Naive B cell (primary cell): ENCODE measurements at regions not wholly inside any gene's neighbourhood (a gene's known extent, or its start where the extent isn't known, plus 50 kb on each side); places are given as distances from the start of the nearest gene placed in this dataset.
A peak's percentile ranks its signal among the peaks of the same experiment; 100 is the strongest.

Source experiments
- ATAC-seq, 2 donors: fragments of 150-1000 bp; cut with Tn5 transposase; 2 replicates each; pipeline ENCODE4 v1.10.0; 2021; ENCODE audit warnings: low read depth in 2 of 2, mild to moderate bottlenecking in 2 of 2, moderate library complexity in 2 of 2
- DNase-seq: peaks from one replicate; pipeline ENCODE4 v3.0.0; 2022
- H3K27ac Mint-ChIP-seq, 6 donors: one replicate each; pipeline ENCODE4 v1.8.0; 2020 to 2022; ENCODE audit warnings: mild to moderate bottlenecking in 6 of 6, mixed read lengths in 6 of 6, moderate library complexity in 5 of 6, inconsistent platforms in 2 of 6
- H3K27me3 Mint-ChIP-seq, 3 donors: one replicate each; pipeline ENCODE4 v1.8.0; 2021 to 2022; ENCODE audit warnings: mixed read lengths in 3 of 3, mild to moderate bottlenecking in 1 of 3
- H3K36me3 Mint-ChIP-seq, 2 donors: one replicate each; pipeline ENCODE4 v1.8.0; 2020 to 2022; ENCODE audit warnings: mixed read lengths in 2 of 2, inconsistent platforms in 1 of 2, mild to moderate bottlenecking in 1 of 2
- H3K4me1 Mint-ChIP-seq, 3 donors: one replicate each; pipeline ENCODE4 v1.8.0; 2020 to 2022; ENCODE audit warnings: mixed read lengths in 3 of 3, inconsistent platforms in 1 of 3, mild to moderate bottlenecking in 1 of 3, moderate library complexity in 1 of 3
- H3K4me3 Mint-ChIP-seq, 8 donors: one replicate each; pipeline ENCODE4 v1.8.0; 2020 to 2022; ENCODE audit warnings: mild to moderate bottlenecking in 8 of 8, mixed read lengths in 8 of 8, moderate library complexity in 8 of 8, inconsistent platforms in 2 of 8
- H3K9me3 Mint-ChIP-seq, 7 donors: one replicate each; pipeline ENCODE4 v1.8.0; 2020 to 2022; ENCODE audit warnings: mixed read lengths in 7 of 7, mild to moderate bottlenecking in 5 of 7, inconsistent platforms in 2 of 7, moderate library complexity in 1 of 7

GRCh38 chr9:78777747-78778146 is 480.8 kb downstream of the PSAT1 start:
- Mint-ChIP-seq H3K36me3 (no peaks in the 10 kb centered on the region), H3K27me3 (peaks cover 0 to 14% (median 6%) of the 10 kb centered on the region in 3 donors), H3K4me1 (peaks cover 18 to 27% (median 21%) of the 10 kb centered on the region in 3 donors), H3K27ac (no peak overlapping the region), H3K4me3 (no peak overlapping the region), H3K9me3 (no peaks in the 10 kb centered on the region)
- DNase-seq (no peak), ATAC-seq (no peak)

- H3K36me3 Mint-ChIP-seq, result no peaks in the 10 kb centered on the region
- no peak overlapping the region for H3K27ac Mint-ChIP-seq
- ATAC-seq, result no peak
- no peak for DNase-seq
- H3K9me3 Mint-ChIP-seq, result no peaks in the 10 kb centered on the region
- H3K4me1 Mint-ChIP-seq, result peaks cover 18 to 27% (median 21%) of the 10 kb centered on the region in 3 donors
- peaks cover 0 to 14% (median 6%) of the 10 kb centered on the region in 3 donors for H3K27me3 Mint-ChIP-seq
- H3K4me3 Mint-ChIP-seq, result no peak overlapping the region
These were observed 481.4 kb downstream of the PSAT1 start for GRCh38 chr9:78778318-78778717.

GRCh38 chr9:78778861-78779374 is 482.0 kb downstream of the PSAT1 start:
- H3K27ac Mint-ChIP-seq, result peak overlapping the region in 1 of 6 donors; percentile 16
- no peaks in the 10 kb centered on the region for H3K36me3 Mint-ChIP-seq
- H3K9me3 Mint-ChIP-seq, result no peaks in the 10 kb centered on the region
- ATAC-seq (no peak), DNase-seq (no peak)
- H3K27me3 Mint-ChIP-seq, result peaks cover 0 to 14% (median 1%) of the 10 kb centered on the region in 3 donors
- H3K4me3 Mint-ChIP-seq, result no peak overlapping the region
- H3K4me1 Mint-ChIP-seq, result peaks cover 18 to 27% (median 21%) of the 10 kb centered on the region in 3 donors

GRCh38 chr9:78781681-78782080 is 484.8 kb downstream of the PSAT1 start:
- Mint-ChIP-seq H3K4me1 (peaks cover 4 to 13% (median 11%) of the 10 kb centered on the region in 3 donors), H3K36me3 (no peaks in the 10 kb centered on the region), H3K27me3 (peaks cover 0 to 12% (median 0%) of the 10 kb centered on the region in 3 donors), H3K9me3 (no peaks in the 10 kb centered on the region), H3K4me3 (no peak overlapping the region), H3K27ac (no peak overlapping the region)
- DNase-seq (no peak), ATAC-seq (no peak)

GRCh38 chr9:78782234-78782633 is 485.3 kb downstream of the PSAT1 start:
- ATAC-seq (no peak), DNase-seq (no peak)
- peaks cover 0 to 9% (median 0%) of the 10 kb centered on the region in 3 donors for H3K27me3 Mint-ChIP-seq
- H3K27ac Mint-ChIP-seq, result no peak overlapping the region
- no peaks in the 10 kb centered on the region for H3K36me3 Mint-ChIP-seq
- no peak overlapping the region for H3K4me3 Mint-ChIP-seq
- H3K4me1 Mint-ChIP-seq, result peaks cover 0 to 7% (median 6%) of the 10 kb centered on the region in 3 donors
- H3K9me3 Mint-ChIP-seq, result no peaks in the 10 kb centered on the region

- DNase-seq (no peak), ATAC-seq (no peak)
- H3K27me3 Mint-ChIP-seq, result peaks cover 0 to 9% (median 0%) of the 10 kb centered on the region in 3 donors
- H3K27ac Mint-ChIP-seq, result no peak overlapping the region
- H3K4me1 Mint-ChIP-seq, result peaks cover 0 to 6% (median 3%) of the 10 kb centered on the region in 3 donors
- no peaks in the 10 kb centered on the region for H3K36me3 Mint-ChIP-seq
- H3K4me3 Mint-ChIP-seq, result no peak overlapping the region
- H3K9me3 Mint-ChIP-seq, result no peaks in the 10 kb centered on the region
These were observed 485.9 kb downstream of the PSAT1 start for GRCh38 chr9:78782858-78783257.

GRCh38 chr9:78783743-78784142 is 486.8 kb downstream of the PSAT1 start:
- Mint-ChIP-seq H3K4me1 (peaks cover 0 to 6% (median 3%) of the 10 kb centered on the region in 3 donors), H3K4me3 (no peak overlapping the region), H3K27me3 (peaks cover 0 to 9% (median 0%) of the 10 kb centered on the region in 3 donors), H3K27ac (no peak overlapping the region), H3K36me3 (no peaks in the 10 kb centered on the region), H3K9me3 (no peaks in the 10 kb centered on the region)
- DNase-seq, result no peak
- ATAC-seq, result no peak

- no peaks in the 10 kb centered on the region for H3K27me3 Mint-ChIP-seq
- no peak for DNase-seq
- no peak for ATAC-seq
- no peaks in the 10 kb centered on the region for H3K36me3 Mint-ChIP-seq
- H3K4me3 Mint-ChIP-seq, result no peak overlapping the region
- peaks cover 0 to 10% (median 4%) of the 10 kb centered on the region in 7 donors for H3K9me3 Mint-ChIP-seq
- H3K4me1 Mint-ChIP-seq, result peaks cover 0 to 6% (median 3%) of the 10 kb centered on the region in 3 donors
- no peak overlapping the region for H3K27ac Mint-ChIP-seq
These were observed 489.9 kb downstream of the PSAT1 start for GRCh38 chr9:78786794-78787193.

GRCh38 chr9:78788101-78788500 is 491.2 kb downstream of the PSAT1 start:
- H3K27ac Mint-ChIP-seq, result no peak overlapping the region
- peaks cover 0 to 6% (median 3%) of the 10 kb centered on the region in 3 donors for H3K4me1 Mint-ChIP-seq
- ATAC-seq (no peak), DNase-seq (no peak)
- H3K27me3 Mint-ChIP-seq, result no peaks in the 10 kb centered on the region
- no peak overlapping the region for H3K4me3 Mint-ChIP-seq
- H3K9me3 Mint-ChIP-seq, result peaks cover 0 to 10% (median 4%) of the 10 kb centered on the region in 7 donors
- no peaks in the 10 kb centered on the region for H3K36me3 Mint-ChIP-seq

GRCh38 chr9:78791779-78792178 is 494.9 kb downstream of the PSAT1 start:
- ATAC-seq, result no peak
- H3K9me3 Mint-ChIP-seq, result peaks cover 2 to 14% (median 6%) of the 10 kb centered on the region in 7 donors
- no peak overlapping the region for H3K27ac Mint-ChIP-seq
- no peaks in the 10 kb centered on the region for H3K27me3 Mint-ChIP-seq
- no peak for DNase-seq
- H3K4me3 Mint-ChIP-seq, result no peak overlapping the region
- H3K36me3 Mint-ChIP-seq, result peaks cover 0 to 7% of the 10 kb centered on the region in 2 donors
- no peaks in the 10 kb centered on the region for H3K4me1 Mint-ChIP-seq

GRCh38 chr9:78792745-78793144 is 495.8 kb downstream of the PSAT1 start:
- H3K9me3 Mint-ChIP-seq, result peaks cover 2 to 14% (median 6%) of the 10 kb centered on the region in 7 donors
- no peaks in the 10 kb centered on the region for H3K4me1 Mint-ChIP-seq
- DNase-seq (no peak), ATAC-seq (no peak)
- no peak overlapping the region for H3K4me3 Mint-ChIP-seq
- no peak overlapping the region for H3K27ac Mint-ChIP-seq
- no peaks in the 10 kb centered on the region for H3K27me3 Mint-ChIP-seq
- peaks cover 0 to 7% of the 10 kb centered on the region in 2 donors for H3K36me3 Mint-ChIP-seq

GRCh38 chr9:78805771-78806170 is 508.8 kb downstream of the PSAT1 start:
- peaks cover 0 to 2% (median 0%) of the 10 kb centered on the region in 7 donors for H3K9me3 Mint-ChIP-seq
- no peak for ATAC-seq
- no peak for DNase-seq
- no peaks in the 10 kb centered on the region for H3K36me3 Mint-ChIP-seq
- H3K4me1 Mint-ChIP-seq, result peaks cover 4 to 16% (median 9%) of the 10 kb centered on the region in 3 donors
- no peak overlapping the region for H3K4me3 Mint-ChIP-seq
- H3K27me3 Mint-ChIP-seq, result peaks cover 0 to 6% (median 5%) of the 10 kb centered on the region in 3 donors
- no peak overlapping the region for H3K27ac Mint-ChIP-seq

- ATAC-seq (no peak), DNase-seq (no peak)
- Mint-ChIP-seq H3K36me3 (no peaks in the 10 kb centered on the region), H3K27ac (no peak overlapping the region), H3K4me3 (no peak overlapping the region), H3K4me1 (peaks cover 4 to 16% (median 9%) of the 10 kb centered on the region in 3 donors), H3K27me3 (peaks cover 0 to 6% (median 5%) of the 10 kb centered on the region in 3 donors), H3K9me3 (peaks cover 0 to 2% (median 0%) of the 10 kb centered on the region in 7 donors)
These were observed 509.7 kb downstream of the PSAT1 start for GRCh38 chr9:78806492-78807160.

- Mint-ChIP-seq H3K9me3 (peaks cover 0 to 2% (median 0%) of the 10 kb centered on the region in 7 donors), H3K4me3 (no peak overlapping the region), H3K27me3 (peaks cover 0 to 6% (median 5%) of the 10 kb centered on the region in 3 donors), H3K4me1 (peaks cover 4 to 16% (median 9%) of the 10 kb centered on the region in 3 donors), H3K36me3 (no peaks in the 10 kb centered on the region), H3K27ac (peak overlapping the region in 2 of 6 donors; percentile 11 to 70)
- ATAC-seq (no peak), DNase-seq (no peak)
These were observed 510.4 kb downstream of the PSAT1 start for GRCh38 chr9:78807286-78807685.
